ENCODE measurements at regions not wholly inside any gene's neighbourhood (a gene's known extent, or its start where the extent isn't known, plus 50 kb on each side); places are given as distances from the start of the nearest gene placed in this dataset.

DNA sequence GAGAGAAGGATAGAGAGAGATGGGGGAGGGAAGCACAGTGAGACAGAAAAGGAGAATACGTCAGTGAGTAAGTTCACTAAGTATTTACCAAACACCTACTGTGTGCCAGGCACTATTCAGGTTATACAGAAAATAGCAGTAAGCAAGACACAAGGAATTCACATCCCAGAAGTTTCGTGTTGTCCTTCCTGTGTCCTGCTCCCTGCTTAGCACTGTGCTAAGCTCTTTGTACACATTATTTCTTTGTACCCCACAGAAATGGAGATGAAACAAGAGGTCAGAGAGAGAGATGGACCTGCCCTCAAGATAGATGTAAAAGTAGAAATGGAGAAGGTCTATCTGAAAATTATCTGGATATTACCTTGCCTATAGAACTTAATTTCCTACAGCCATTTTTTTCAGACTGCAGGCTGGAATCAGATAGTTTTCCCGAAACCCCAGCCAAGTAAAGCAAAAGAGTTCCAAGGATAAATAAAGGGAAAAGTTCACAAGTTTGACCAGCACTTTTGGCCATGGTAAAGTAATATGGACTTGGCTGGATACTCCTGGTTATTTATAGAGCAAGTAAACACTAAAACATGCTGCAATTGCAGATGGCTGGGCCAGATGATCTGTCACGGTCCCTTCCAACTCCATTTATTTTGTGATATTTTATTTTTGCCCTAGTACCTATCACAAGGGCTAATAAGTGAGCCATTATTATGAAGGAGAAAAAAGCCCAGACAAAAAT, 353.7 kb upstream of the SLC7A11 start:
- no peak for TF ChIP-seq ZC3H10 (CRISPR knock-in tag; IDR thresholded peaks at IDR 0.05)
- no peak for TF ChIP-seq POU6F1 (CRISPR knock-in tag; IDR thresholded peaks at IDR 0.05; ENCODE audit: borderline replicate concordance, low read depth)
- no peak for TF ChIP-seq ZFP3 (CRISPR knock-in tag; IDR thresholded peaks at IDR 0.05)
- TF ChIP-seq ZNF565 (CRISPR knock-in tag; conservative IDR thresholded peaks at IDR 0.05; ENCODE audit: low read depth): no peak
- no peak for TF ChIP-seq RARB (CRISPR knock-in tag; IDR thresholded peaks at IDR 0.05)
- TF ChIP-seq ZFP30 (CRISPR knock-in tag; IDR thresholded peaks at IDR 0.05): no peak
- TF ChIP-seq CSRNP3 (CRISPR knock-in tag; IDR thresholded peaks at IDR 0.05): no peak
- TF ChIP-seq TOX (CRISPR knock-in tag; IDR thresholded peaks at IDR 0.05; ENCODE audit: borderline replicate concordance): no peak
- no peak for TF ChIP-seq TSHZ2 (CRISPR knock-in tag; IDR thresholded peaks at IDR 0.05)
- no peak for TF ChIP-seq ISL1 (CRISPR knock-in tag; IDR thresholded peaks at IDR 0.05)
- no peak for TF ChIP-seq PATZ1 (CRISPR knock-in tag; IDR thresholded peaks at IDR 0.05; ENCODE audit: borderline replicate concordance)
- no peak for TF ChIP-seq GLIS3 (CRISPR knock-in tag; IDR thresholded peaks at IDR 0.05)

Measured in SK-N-SH treated with all-trans-retinoic acid at 6 μM for 48 hours (cell line).